ENCODE measurements at regions not wholly inside any gene's neighbourhood (a gene's known extent, or its start where the extent isn't known, plus 50 kb on each side); places are given as distances from the start of the nearest gene placed in this dataset.

DNA sequence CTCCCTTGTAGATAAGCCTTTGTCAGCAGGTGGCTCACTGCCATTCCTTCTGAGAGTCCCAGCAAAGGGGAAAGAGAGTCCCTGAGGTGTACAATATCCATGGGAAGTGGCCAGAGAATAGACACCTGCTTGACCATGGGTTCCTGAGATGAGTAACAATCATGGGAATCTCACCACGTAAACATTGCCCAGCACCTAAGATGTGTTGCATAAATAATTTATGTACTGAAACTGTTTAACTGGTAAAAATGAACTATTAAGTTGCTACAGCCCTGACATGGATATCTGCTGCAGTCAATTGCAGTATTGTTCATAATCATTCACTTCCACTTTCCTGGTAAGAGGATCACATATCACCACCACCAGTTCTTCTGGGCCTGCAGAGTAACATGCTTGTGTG, 123.8 kb upstream of the INHBA start:
- H3K27ac Mint-ChIP-seq = no peak overlapping the region
- Histone ChIP-seq H3K9me3 (ENCODE audit: control insufficient read depth in 2 of 3, low read length in 3 of 3) (no peaks in the 10 kb centered on the region), H3K27ac (ENCODE audit: low read depth, low read length) (no peak overlapping the region), H3K4me3 (ENCODE audit: low read length) (no peak overlapping the region), H3K27me3 (ENCODE audit: control insufficient read depth in 2 of 2, insufficient read depth in 2 of 2, low read length in 2 of 2) (no peaks in the 10 kb centered on the region), H3K36me3 (ENCODE audit: control insufficient read depth in 2 of 3, insufficient read depth in 3 of 3, low read length in 3 of 3) (no peaks in the 10 kb centered on the region), H3K4me1 (ENCODE audit: control insufficient read depth in 2 of 2, insufficient read depth in 2 of 2, low read length in 2 of 2) (no peaks in the 10 kb centered on the region)
- no peaks in the 10 kb centered on the region for H3K4me1 Mint-ChIP-seq
- peaks cover 4 to 19% (median 10%) of the 10 kb centered on the region in 11 donors for H3K9me3 Mint-ChIP-seq
- H3K36me3 Mint-ChIP-seq = peaks cover 0 to 2% (median 0%) of the 10 kb centered on the region in 5 donors
- ChIA-PET POLR2A (no interaction called here), CTCF (no interaction called here)
- H3K27me3 Mint-ChIP-seq = peaks cover 0 to 21% (median 16%) of the 10 kb centered on the region in 5 donors
- H3K4me3 Mint-ChIP-seq = no peak overlapping the region
- DNase-seq = no peak
- intact Hi-C loops (cut with micrococcal nuclease) = no loop called here
- no peak for ATAC-seq

DNA sequence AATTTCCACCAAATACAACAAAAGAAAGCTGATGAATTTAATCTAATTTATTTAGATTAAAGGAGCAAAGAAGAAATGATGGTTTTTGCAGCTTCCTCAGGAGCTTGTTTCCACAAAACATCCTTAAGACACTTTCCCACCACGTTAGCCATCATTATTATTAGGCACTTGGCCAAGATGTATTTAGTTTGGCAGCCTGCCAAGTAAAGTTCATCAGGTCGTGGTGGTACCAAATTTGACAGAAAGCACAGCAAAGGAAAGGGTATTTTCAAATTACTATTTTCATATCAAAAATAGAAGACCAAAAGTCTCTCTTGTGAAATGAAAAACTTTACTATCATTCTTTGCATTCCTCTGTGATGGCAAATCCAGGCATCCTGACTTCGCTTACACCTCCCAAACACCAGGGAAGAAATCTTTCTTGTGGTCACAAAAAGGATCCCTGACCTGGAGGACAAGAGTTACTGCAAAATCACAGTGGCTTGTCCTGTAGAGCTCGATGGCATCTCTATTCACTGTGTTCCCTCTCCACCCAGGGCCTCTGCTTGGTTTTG, 123.1 kb upstream of the INHBA start:
- H3K27me3 Mint-ChIP-seq = peaks cover 0 to 26% (median 16%) of the 10 kb centered on the region in 5 donors
- H3K4me1 Mint-ChIP-seq = no peaks in the 10 kb centered on the region
- no peak overlapping the region for H3K4me3 Mint-ChIP-seq
- Histone ChIP-seq H3K27me3 (ENCODE audit: control insufficient read depth in 2 of 2, insufficient read depth in 2 of 2, low read length in 2 of 2) (no peaks in the 10 kb centered on the region), H3K4me1 (ENCODE audit: control insufficient read depth in 2 of 2, insufficient read depth in 2 of 2, low read length in 2 of 2) (no peaks in the 10 kb centered on the region), H3K4me3 (ENCODE audit: low read length) (no peak overlapping the region), H3K36me3 (ENCODE audit: control insufficient read depth in 2 of 3, insufficient read depth in 3 of 3, low read length in 3 of 3) (no peaks in the 10 kb centered on the region), H3K9me3 (ENCODE audit: control insufficient read depth in 2 of 3, low read length in 3 of 3) (no peaks in the 10 kb centered on the region), H3K27ac (ENCODE audit: low read depth, low read length) (no peak overlapping the region)
- H3K9me3 Mint-ChIP-seq = peaks cover 0 to 13% (median 5%) of the 10 kb centered on the region in 11 donors
- H3K27ac Mint-ChIP-seq = no peak overlapping the region
- peaks cover 0 to 2% (median 0%) of the 10 kb centered on the region in 5 donors for H3K36me3 Mint-ChIP-seq
- ATAC-seq (no peak), DNase-seq (no peak)
- ChIA-PET POLR2A (no interaction called here), CTCF (no interaction called here)
- intact Hi-C loops (cut with micrococcal nuclease) = no loop called here

DNA sequence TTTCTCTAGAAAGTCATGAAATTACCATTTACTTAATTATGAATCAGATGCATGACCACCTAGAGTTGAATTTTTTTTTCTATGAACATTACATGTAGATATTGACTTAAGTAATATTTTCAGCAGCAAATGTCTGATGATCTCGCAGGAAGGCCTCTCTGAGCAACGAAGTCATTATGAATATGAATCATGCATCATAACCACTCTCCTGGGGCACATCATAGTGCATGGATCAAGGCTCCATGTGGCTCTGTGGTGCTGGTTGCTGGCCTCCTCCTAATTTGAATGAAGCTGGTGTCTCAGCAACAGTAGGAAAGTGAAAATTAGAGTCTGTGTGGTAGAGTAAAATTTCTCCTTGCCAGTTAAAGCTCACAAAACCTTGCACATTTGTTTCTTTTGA, 121.4 kb upstream of the INHBA start:
- Mint-ChIP-seq H3K4me1 (no peaks in the 10 kb centered on the region), H3K27ac (no peak overlapping the region), H3K9me3 (peaks cover 0 to 13% (median 4%) of the 10 kb centered on the region in 11 donors), H3K36me3 (peaks cover 0 to 3% (median 0%) of the 10 kb centered on the region in 5 donors), H3K27me3 (peaks cover 3 to 26% (median 16%) of the 10 kb centered on the region in 5 donors), H3K4me3 (no peak overlapping the region)
- Histone ChIP-seq H3K4me1 (ENCODE audit: control insufficient read depth in 2 of 2, insufficient read depth in 2 of 2, low read length in 2 of 2) (no peaks in the 10 kb centered on the region), H3K4me3 (ENCODE audit: low read length) (no peak overlapping the region), H3K9me3 (ENCODE audit: control insufficient read depth in 2 of 3, low read length in 3 of 3) (no peaks in the 10 kb centered on the region), H3K27ac (ENCODE audit: low read depth, low read length) (no peak overlapping the region), H3K36me3 (ENCODE audit: control insufficient read depth in 2 of 3, insufficient read depth in 3 of 3, low read length in 3 of 3) (no peaks in the 10 kb centered on the region), H3K27me3 (ENCODE audit: control insufficient read depth in 2 of 2, insufficient read depth in 2 of 2, low read length in 2 of 2) (no peaks in the 10 kb centered on the region)
- ATAC-seq (no peak), DNase-seq (no peak)
- POLR2A ChIA-PET = no interaction called here
- intact Hi-C loops (cut with micrococcal nuclease) = no loop called here
- CTCF ChIA-PET = no interaction called here

DNA sequence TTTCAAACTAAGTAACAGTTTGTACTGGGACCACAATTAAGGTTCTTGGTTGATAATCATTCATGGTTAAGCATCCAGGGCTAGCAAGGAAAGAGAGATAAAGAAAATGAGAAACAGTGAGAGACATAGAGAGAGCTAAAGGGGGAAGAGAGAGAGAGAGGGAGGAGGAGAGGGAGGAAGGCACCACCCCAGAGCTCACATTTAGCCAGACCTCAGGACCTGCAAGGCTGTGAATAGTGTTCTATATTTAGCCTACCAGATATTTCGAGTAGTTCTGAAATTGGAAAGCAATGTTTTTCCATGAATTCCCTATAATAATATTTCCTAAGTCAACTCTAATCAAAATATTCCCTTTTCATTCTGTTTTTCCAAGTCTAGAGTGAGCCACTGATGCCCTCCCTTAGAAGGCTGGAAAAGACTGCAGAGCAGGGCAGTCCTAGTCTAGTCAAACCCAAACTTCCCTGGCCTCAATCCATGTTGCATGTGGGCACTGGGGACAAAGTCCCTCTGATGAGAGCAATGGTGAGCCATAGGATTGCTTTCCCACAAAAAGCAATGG, 119.4 kb upstream of the INHBA start:
- Mint-ChIP-seq H3K4me1 (peaks cover 0 to 5% (median 0%) of the 10 kb centered on the region in 7 donors), H3K4me3 (no peak overlapping the region), H3K9me3 (peaks cover 0 to 8% (median 2%) of the 10 kb centered on the region in 11 donors), H3K36me3 (peaks cover 0 to 7% (median 0%) of the 10 kb centered on the region in 5 donors), H3K27ac (no peak overlapping the region), H3K27me3 (peaks cover 4 to 26% (median 11%) of the 10 kb centered on the region in 5 donors)
- no peak overlapping the region for H3K27ac ChIP-seq (ENCODE audit: low read depth, low read length)
- ChIA-PET CTCF (no interaction called here), POLR2A (no interaction called here)
- no peak for ATAC-seq
- H3K36me3 ChIP-seq (ENCODE audit: control insufficient read depth in 2 of 3, insufficient read depth in 3 of 3, low read length in 3 of 3) = no peaks in the 10 kb centered on the region
- no peaks in the 10 kb centered on the region for H3K9me3 ChIP-seq (ENCODE audit: control insufficient read depth in 2 of 3, low read length in 3 of 3)
- intact Hi-C loops (cut with micrococcal nuclease) = no loop called here
- no peaks in the 10 kb centered on the region for H3K4me1 ChIP-seq (ENCODE audit: control insufficient read depth in 2 of 2, insufficient read depth in 2 of 2, low read length in 2 of 2)
- DNase-seq = no peak
- H3K4me3 ChIP-seq (ENCODE audit: low read length) = no peak overlapping the region
- no peaks in the 10 kb centered on the region for H3K27me3 ChIP-seq (ENCODE audit: control insufficient read depth in 2 of 2, insufficient read depth in 2 of 2, low read length in 2 of 2)

DNA sequence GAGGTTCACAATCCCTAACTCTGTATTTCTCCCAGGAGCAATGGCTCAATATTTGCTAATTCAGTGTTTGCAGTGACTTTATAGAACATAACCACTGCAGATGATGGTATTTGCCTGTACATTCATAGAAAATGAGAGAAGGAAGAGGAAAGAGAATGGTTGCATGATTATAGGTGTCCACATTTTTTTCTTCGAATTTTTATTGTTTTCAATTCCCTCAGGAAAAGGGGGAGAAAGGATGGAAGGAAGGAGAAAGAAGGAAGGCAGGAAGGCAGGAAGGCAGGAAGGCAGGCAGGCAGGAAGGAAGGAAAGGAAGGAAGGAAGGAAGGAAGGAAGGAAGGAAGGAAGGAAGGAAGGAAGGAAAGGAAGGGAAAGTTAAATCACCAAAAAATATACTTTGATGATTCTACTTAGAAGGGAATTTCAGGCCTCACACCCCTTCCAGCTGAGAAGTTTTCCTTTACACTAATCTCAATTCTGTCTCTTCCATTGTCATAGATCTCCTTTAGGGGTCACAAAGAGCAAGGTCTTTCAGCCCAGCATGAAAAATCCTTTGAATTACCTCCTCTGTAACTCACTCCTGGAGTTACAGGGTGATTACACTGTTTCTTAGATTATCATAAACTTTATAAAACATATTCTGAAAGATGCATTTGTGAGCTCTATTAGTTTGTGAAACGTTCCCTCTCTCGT, 118.8 kb upstream of the INHBA start:
- ATAC-seq (no peak), DNase-seq (no peak)
- Mint-ChIP-seq H3K27ac (no peak overlapping the region), H3K27me3 (peaks cover 4 to 26% (median 11%) of the 10 kb centered on the region in 5 donors), H3K4me1 (peaks cover 0 to 11% (median 0%) of the 10 kb centered on the region in 7 donors), H3K9me3 (peaks cover 0 to 8% (median 2%) of the 10 kb centered on the region in 11 donors), H3K36me3 (peaks cover 0 to 7% (median 0%) of the 10 kb centered on the region in 5 donors), H3K4me3 (no peak overlapping the region)
- POLR2A ChIA-PET = no interaction called here
- Histone ChIP-seq H3K36me3 (ENCODE audit: control insufficient read depth in 2 of 3, insufficient read depth in 3 of 3, low read length in 3 of 3) (no peaks in the 10 kb centered on the region), H3K27ac (ENCODE audit: low read depth, low read length) (no peak overlapping the region), H3K4me3 (ENCODE audit: low read length) (no peak overlapping the region), H3K4me1 (ENCODE audit: control insufficient read depth in 2 of 2, insufficient read depth in 2 of 2, low read length in 2 of 2) (no peaks in the 10 kb centered on the region), H3K27me3 (ENCODE audit: control insufficient read depth in 2 of 2, insufficient read depth in 2 of 2, low read length in 2 of 2) (no peaks in the 10 kb centered on the region), H3K9me3 (ENCODE audit: control insufficient read depth in 2 of 3, low read length in 3 of 3) (no peaks in the 10 kb centered on the region)
- intact Hi-C loops (cut with micrococcal nuclease) = no loop called here
- CTCF ChIA-PET = no interaction called here

DNA sequence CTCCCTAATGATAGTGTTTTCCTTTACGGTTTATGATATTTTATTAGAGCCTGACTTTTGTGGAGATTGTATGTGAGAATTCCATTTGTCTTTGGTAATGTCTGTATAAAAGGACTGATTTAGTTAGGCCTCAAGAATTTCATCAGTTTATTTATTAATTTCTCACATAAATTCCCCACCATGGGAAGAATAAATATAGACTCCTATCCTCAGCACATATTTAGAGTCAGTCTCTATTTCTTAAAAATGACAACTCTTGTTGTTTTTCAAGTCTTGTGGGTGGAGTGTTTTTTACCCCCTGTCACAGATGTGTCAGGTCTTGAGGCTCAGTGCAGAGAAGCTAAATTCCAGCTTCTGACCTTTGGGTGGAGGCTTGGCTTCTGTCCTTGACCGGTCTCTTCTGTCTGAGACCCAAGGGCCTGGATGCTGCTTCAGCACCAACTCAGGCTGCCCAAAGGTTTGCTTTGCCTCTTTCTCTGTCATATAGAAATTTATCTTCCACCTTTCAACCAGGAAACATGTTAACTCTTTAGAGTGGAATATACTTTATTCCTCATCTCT, 117.3 kb upstream of the INHBA start:
- Histone ChIP-seq H3K27me3 (ENCODE audit: control insufficient read depth in 2 of 2, insufficient read depth in 2 of 2, low read length in 2 of 2) (no peaks in the 10 kb centered on the region), H3K36me3 (ENCODE audit: control insufficient read depth in 2 of 3, insufficient read depth in 3 of 3, low read length in 3 of 3) (no peaks in the 10 kb centered on the region), H3K4me1 (ENCODE audit: control insufficient read depth in 2 of 2, insufficient read depth in 2 of 2, low read length in 2 of 2) (no peaks in the 10 kb centered on the region), H3K27ac (ENCODE audit: low read depth, low read length) (no peak overlapping the region), H3K9me3 (ENCODE audit: control insufficient read depth in 2 of 3, low read length in 3 of 3) (no peaks in the 10 kb centered on the region), H3K4me3 (ENCODE audit: low read length) (no peak overlapping the region)
- DNase-seq = no peak
- peaks cover 0 to 26% (median 0%) of the 10 kb centered on the region in 7 donors for H3K4me1 Mint-ChIP-seq
- H3K27ac Mint-ChIP-seq = no peak overlapping the region
- POLR2A ChIA-PET = no interaction called here
- CTCF ChIA-PET = no interaction called here
- ATAC-seq = no peak
- H3K4me3 Mint-ChIP-seq = no peak overlapping the region
- H3K27me3 Mint-ChIP-seq = peaks cover 4 to 28% (median 11%) of the 10 kb centered on the region in 5 donors
- H3K36me3 Mint-ChIP-seq = peaks cover 0 to 7% (median 0%) of the 10 kb centered on the region in 5 donors
- intact Hi-C loops (cut with micrococcal nuclease) = no loop called here
- H3K9me3 Mint-ChIP-seq = peaks cover 0 to 8% (median 2%) of the 10 kb centered on the region in 11 donors
